ENCODE measurements at regions not wholly inside any gene's neighbourhood (a gene's known extent, or its start where the extent isn't known, plus 50 kb on each side); places are given as distances from the start of the nearest gene placed in this dataset.

GRCh38 chr2:16890081-16890480, 224.4 kb upstream of the CYRIA start:
- no peak for TF ChIP-seq CTCF (IDR thresholded peaks at IDR 0.05)
- TF ChIP-seq EP300 (IDR thresholded peaks at IDR 0.05): no peak
